Tibial nerve (tissue), 4 donors: ENCODE measurements at regions not wholly inside any gene's neighbourhood (a gene's known extent, or its start where the extent isn't known, plus 50 kb on each side); places are given as distances from the start of the nearest gene placed in this dataset.

Experiments
- DNase-seq, 2 donors: peaks; one replicate each; pipeline ENCODE4 v3.0.0-alpha.2; 2019; ENCODE audit warnings: low spot score in 2 of 2
- H3K27ac ChIP-seq, 4 donors: fragments of 200-600 bp; sonication (generic) in 3 of 4; one replicate each; pipeline ENCODE4 v1.5.1; 2017 to 2019; ENCODE audit warnings: mild to moderate bottlenecking in 1 of 4
- H3K27me3 ChIP-seq, 2 donors: fragments of 200-600 bp; sonication (generic) in 1 of 2; one replicate each; pipeline versions ENCODE4 v1.5.1 to v1.6.0; 2017 to 2019
- H3K36me3 ChIP-seq, 3 donors: fragments of 200-600 bp; sonication (generic); one replicate each; pipeline ENCODE4 v1.5.1; 2018 to 2019
- H3K4me1 ChIP-seq, 4 donors: fragments of 200-600 bp; sonication (generic) in 3 of 4; one replicate each; pipeline ENCODE4 v1.5.1; 2017 to 2019
- H3K4me3 ChIP-seq, 4 donors: fragments of 200-600 bp; sonication (generic) in 3 of 4; one replicate each; pipeline ENCODE4 v1.5.1; 2017 to 2019; ENCODE audit warnings: mild to moderate bottlenecking in 1 of 4, moderate library complexity in 1 of 4
- H3K9me3 ChIP-seq, 4 donors: fragments of 200-600 bp; sonication (generic) in 3 of 4; one replicate each; pipeline ENCODE4 v1.5.1; 2017 to 2019
- CTCF ChIP-seq, 5 experiments: fragments of 200-600 bp in 3 of 5; fragments of 450-650 bp in 2 of 5; sonication (generic) in 3 of 5; IDR thresholded peaks; one replicate each; pipeline ENCODE4 v1.5.1; 2016 to 2019; ENCODE audit warnings: antibody characterized with exemption in 5 of 5, mild to moderate bottlenecking in 3 of 5, moderate library complexity in 2 of 5
- EP300 ChIP-seq, 2 donors: sonication (generic); formaldehyde crosslinking; IDR thresholded peaks; one replicate each; pipeline ENCODE4 v1.6.1; 2017; ENCODE audit warnings: antibody characterized with exemption in 2 of 2, mild to moderate bottlenecking in 1 of 2
- POLR2A ChIP-seq, 2 donors: fragments of 450-650 bp; IDR thresholded peaks; one replicate each; pipeline ENCODE4 v1.6.1; 2017; ENCODE audit warnings: antibody characterized with exemption in 2 of 2, mild to moderate bottlenecking in 2 of 2, moderate library complexity in 2 of 2
- WGBS, 2 donors: methylation state at CpG; one replicate each; pipeline ENCODE4 v1.1.5; 2018; 5-methylcytosine and 5-hydroxymethylcytosine counted together

- 43 to 48% methylated on average over 10 of the region's 10 CpGs for WGBS, 2 donors
- no peaks in the 10 kb centered on the region for H3K4me1 ChIP-seq
- H3K9me3 ChIP-seq, result no peaks in the 10 kb centered on the region
- DNase-seq, result no peak
- H3K27ac ChIP-seq, result no peak overlapping the region
- no peaks in the 10 kb centered on the region for H3K36me3 ChIP-seq
- TF ChIP-seq EP300 (IDR thresholded peaks at IDR 0.05) (no peak), CTCF (IDR thresholded peaks at IDR 0.05) (no peak), POLR2A (IDR thresholded peaks at IDR 0.05) (no peak)
- H3K4me3 ChIP-seq, result no peak overlapping the region
- peaks cover 0 to 23% of the 10 kb centered on the region in 2 donors for H3K27me3 ChIP-seq
Observed at GRCh38 chr16:86960266-86960665, 356.9 kb downstream of the C16orf95 start.

GRCh38 chr16:86961171-86961601, 356.0 kb downstream of the C16orf95 start:
- DNase-seq, result no peak
- Histone ChIP-seq H3K36me3 (no peaks in the 10 kb centered on the region), H3K27ac (no peak overlapping the region), H3K4me1 (no peaks in the 10 kb centered on the region), H3K4me3 (no peak overlapping the region), H3K9me3 (no peaks in the 10 kb centered on the region), H3K27me3 (peaks cover 0 to 23% of the 10 kb centered on the region in 2 donors)
- TF ChIP-seq POLR2A (IDR thresholded peaks at IDR 0.05), result no peak
- no peak for TF ChIP-seq EP300 (IDR thresholded peaks at IDR 0.05)
- TF ChIP-seq CTCF (IDR thresholded peaks at IDR 0.05), result no peak
- 40 to 67% methylated on average over 17 of the region's 17 CpGs for WGBS, 2 donors

GRCh38 chr16:86962259-86962658, 354.9 kb downstream of the C16orf95 start:
- no peak overlapping the region for H3K4me3 ChIP-seq
- no peak for TF ChIP-seq CTCF (IDR thresholded peaks at IDR 0.05)
- no peak for TF ChIP-seq EP300 (IDR thresholded peaks at IDR 0.05)
- TF ChIP-seq POLR2A (IDR thresholded peaks at IDR 0.05), result no peak
- H3K27ac ChIP-seq, result no peak overlapping the region
- DNase-seq, result no peak
- peaks cover 0 to 23% of the 10 kb centered on the region in 2 donors for H3K27me3 ChIP-seq
- H3K9me3 ChIP-seq, result no peaks in the 10 kb centered on the region
- no peaks in the 10 kb centered on the region for H3K36me3 ChIP-seq
- no peaks in the 10 kb centered on the region for H3K4me1 ChIP-seq
- 51 to 64% methylated on average over 7 of the region's 7 CpGs for WGBS, 2 donors

GRCh38 chr16:86962913-86963312, 354.3 kb downstream of the C16orf95 start:
- DNase-seq, result no peak
- Histone ChIP-seq H3K27ac (no peak overlapping the region), H3K4me3 (no peak overlapping the region), H3K36me3 (no peaks in the 10 kb centered on the region), H3K27me3 (peaks cover 0 to 23% of the 10 kb centered on the region in 2 donors), H3K4me1 (no peaks in the 10 kb centered on the region), H3K9me3 (no peaks in the 10 kb centered on the region)
- no peak for TF ChIP-seq CTCF (IDR thresholded peaks at IDR 0.05)
- TF ChIP-seq EP300 (IDR thresholded peaks at IDR 0.05), result no peak
- no peak for TF ChIP-seq POLR2A (IDR thresholded peaks at IDR 0.05)
- WGBS, 2 donors, result 88 to 94% methylated on average over 11 of the region's 11 CpGs

- no peak for DNase-seq
- Histone ChIP-seq H3K9me3 (no peaks in the 10 kb centered on the region), H3K27me3 (peaks cover 0 to 17% of the 10 kb centered on the region in 2 donors), H3K36me3 (no peaks in the 10 kb centered on the region), H3K4me3 (no peak overlapping the region), H3K4me1 (no peaks in the 10 kb centered on the region), H3K27ac (no peak overlapping the region)
- TF ChIP-seq EP300 (IDR thresholded peaks at IDR 0.05), result no peak
- TF ChIP-seq CTCF (IDR thresholded peaks at IDR 0.05), result no peak
- TF ChIP-seq POLR2A (IDR thresholded peaks at IDR 0.05), result no peak
- WGBS, 2 donors, result 87 to 89% methylated on average over 25 of the region's 25 CpGs
Observed at GRCh38 chr16:86963600-86964575, 353.3 kb downstream of the C16orf95 start.
